ENCODE measurements at regions not wholly inside any gene's neighbourhood (a gene's known extent, or its start where the extent isn't known, plus 50 kb on each side); places are given as distances from the start of the nearest gene placed in this dataset.
"Not testable (repeated sequence)": the region's sequence is repeated elsewhere in the genome, so short reads cannot be mapped to it uniquely, and the experiment has no call there.

DNA sequence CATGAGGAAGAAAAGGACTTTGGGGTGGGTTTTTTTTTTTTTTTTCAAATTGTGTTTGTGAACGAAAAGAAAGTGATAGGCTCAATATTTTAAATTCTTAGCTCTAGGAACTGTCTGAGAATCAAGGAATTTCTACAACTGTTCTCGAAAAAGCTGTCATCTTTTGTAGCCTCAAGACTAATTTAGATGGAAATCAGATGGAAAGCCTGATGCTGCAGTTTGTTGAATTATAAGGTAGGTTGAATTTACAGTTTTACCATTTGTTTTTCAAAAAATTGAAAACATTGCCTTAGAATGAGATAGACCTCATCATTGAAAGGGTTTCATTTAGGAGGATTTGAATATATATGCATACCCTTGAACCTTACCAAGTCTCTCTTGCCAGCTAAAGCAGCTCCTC, 109.3 kb upstream of the TRHDE start:
- DNase-seq (ENCODE audit: low spot score), result no peak

DNA sequence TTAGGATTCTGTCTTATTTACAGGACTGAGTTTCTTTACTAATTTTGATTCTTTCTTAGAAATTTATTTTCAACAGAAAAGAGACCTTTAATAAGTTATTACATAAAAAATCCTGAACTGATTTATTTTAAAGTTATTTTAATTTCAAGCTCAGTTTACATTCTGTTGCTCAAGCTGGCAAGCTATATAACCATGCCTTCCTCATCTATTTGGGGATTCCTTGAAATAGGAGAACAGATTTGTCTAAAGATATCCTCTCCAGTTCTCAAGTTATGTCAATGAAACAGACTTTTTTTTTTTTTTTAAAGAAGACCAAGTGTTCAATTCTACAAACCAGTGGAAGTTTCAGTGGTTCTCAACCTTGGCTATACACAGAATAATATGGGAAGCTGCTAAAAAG, 103.3 kb upstream of the TRHDE start:
- no peak for DNase-seq (ENCODE audit: low spot score)

DNA sequence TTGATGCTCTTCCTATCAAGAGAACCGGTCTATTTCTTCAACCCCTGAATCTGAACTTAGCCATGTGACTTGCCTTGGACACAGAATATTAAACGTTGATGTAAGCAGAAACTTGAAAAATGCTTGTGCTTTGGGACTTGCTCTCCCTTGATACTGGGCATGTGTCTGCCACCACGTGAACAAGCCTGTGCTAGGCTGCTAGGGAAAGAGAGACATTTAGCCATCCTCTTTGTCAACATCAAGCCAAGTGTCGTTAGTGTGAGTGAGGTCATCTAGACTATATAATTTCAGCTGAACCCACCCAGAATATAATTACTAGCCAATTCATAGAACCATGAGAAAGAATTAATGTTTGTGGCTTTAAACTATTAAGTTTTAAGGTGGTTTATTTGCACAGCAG, 98.2 kb upstream of the TRHDE start:
- no peak for DNase-seq (ENCODE audit: low spot score)

DNA sequence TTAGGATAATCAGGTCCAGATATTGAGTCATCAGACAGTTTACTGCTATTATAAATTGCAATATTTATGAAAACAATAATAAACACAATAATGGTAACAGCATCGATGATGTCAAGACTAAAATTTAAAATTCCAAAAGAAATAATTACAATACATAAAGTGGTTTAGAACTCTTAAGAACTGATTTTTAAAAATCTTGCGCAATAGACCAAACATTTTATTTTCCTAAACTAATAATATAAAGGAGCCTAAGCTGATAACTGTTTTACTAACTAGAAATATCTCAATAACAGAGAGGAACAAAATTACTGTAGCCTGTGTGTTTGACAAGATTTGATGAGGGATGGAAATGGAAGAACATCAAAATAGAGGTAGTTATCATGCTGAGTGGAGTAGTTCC, 93.9 kb upstream of the TRHDE start:
- DNase-seq (ENCODE audit: low spot score), result no peak

DNA sequence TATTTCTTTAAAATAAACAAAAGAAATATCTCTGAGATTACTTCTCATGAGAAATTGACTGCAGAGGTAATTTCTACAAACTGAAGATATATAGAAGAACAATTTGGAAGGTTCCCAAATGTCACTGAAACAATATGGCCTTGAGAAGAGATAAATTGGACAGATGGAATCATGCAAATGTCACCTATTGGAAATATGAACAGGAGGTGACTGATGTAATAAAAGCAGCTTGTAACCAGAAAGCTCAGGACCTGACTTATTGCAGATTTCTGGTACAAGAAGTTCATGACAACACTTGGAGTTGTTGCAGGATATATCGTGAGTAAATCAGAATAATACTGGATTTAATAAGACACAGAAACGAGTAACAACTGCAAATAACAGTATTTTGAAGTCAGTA, 93.3 kb upstream of the TRHDE start:
- no peak for DNase-seq (ENCODE audit: low spot score)

DNA sequence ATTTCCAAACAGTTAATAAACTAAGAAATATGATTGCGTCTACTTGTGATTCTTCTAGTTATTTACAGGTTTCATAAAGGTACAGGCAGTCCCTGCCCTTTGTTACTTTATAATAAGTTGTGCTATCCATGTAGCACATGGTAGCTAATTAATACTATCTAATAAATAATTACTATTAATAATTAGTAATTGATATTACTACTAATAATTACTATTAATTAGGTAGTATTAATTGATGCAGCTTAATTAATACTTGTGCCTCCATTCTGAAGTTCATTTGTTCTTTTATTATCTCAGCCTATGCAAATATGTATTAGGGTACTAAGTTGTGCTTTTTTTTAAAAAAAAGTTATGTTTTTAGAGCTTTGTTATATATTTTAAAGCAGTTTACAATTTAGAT, 92.3 kb upstream of the TRHDE start:
- DNase-seq (ENCODE audit: low spot score), result no peak

DNA sequence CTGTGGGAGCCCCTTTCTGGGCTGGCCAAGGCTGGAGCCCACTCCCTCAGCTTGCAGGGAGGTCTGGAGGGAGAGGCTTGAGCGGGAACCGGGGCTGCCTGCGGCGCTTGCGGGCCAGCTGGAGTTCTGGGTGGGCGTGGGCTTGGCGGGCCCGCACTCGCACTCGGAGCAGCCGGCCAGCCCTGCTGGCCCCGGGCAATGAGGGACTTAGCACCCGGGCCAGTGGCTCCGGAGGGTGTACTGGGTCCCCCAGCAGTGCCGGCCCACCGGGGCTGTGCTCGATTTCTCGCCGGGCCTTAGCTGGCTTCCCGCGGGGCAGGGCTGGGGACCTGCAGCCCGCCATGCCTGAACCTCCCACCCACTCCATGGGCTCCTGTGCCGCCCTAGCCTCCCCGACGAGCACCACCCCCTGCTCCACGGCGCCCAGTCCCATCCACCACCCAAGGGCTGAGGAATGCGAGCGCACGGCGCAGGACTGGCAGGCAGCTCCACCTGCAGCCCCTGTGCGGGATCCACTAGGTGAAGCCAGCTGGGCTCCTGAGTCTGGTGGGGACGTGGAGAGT, 87.1 kb upstream of the TRHDE start:
- DNase-seq (ENCODE audit: low spot score), result not testable (repeated sequence)

DNA sequence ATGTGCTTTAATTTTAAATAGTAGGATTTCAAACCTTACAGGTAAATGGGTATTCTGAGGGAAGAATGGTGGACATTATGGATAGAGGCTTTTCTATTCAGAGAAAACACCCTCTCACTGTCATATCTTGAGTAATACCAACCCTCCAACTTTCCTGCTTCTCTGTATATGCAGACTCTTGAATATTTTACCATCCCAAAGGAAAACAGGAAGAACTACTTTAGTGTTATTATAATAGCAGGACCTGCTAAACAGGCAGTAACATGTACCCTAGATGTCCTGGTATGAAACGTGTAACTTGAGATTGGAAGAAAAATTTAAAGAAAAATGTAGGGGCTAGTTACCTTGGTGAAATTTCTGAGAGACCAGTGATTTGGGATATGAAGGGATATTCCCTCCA, 82.9 kb upstream of the TRHDE start:
- no peak for DNase-seq (ENCODE audit: low spot score)

DNA sequence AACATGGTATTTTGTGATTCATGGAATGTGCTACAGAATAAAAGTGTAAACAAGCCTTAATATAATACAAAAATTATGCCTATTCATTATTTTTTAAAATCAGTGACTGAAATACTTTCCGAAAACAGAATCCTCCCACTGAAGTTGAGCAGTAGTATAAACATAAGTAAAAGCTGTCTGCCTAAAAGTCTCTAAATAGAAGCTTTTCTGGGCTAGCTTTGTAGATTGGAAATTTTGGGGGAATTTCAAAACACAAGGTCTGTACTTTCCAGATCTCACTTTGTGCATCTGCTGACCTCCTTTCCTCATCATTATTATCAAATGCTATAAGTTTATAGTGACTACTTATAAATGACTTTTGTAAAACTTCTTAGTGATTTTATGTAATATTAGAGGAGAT, 80.4 kb upstream of the TRHDE start:
- DNase-seq (ENCODE audit: low spot score), result no peak

DNA sequence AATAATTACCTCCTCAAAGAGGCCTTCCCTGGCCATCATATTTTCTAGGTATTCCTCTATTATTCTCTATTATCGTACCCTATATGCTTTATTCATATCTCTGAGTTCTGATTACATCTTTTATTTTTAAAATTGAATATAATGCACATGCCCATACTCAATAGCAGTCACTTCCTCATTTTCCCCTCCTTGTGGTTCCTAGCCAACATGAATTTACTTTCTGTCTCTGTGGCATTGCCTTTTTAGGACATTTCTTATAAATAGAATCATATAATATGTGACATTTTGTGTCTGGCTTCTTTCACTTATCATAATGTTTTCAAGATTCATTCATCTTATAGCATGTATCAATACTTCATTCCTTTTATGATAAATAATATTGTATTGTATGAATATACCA, 74.4 kb upstream of the TRHDE start:
- DNase-seq (ENCODE audit: low spot score), result no peak

DNA sequence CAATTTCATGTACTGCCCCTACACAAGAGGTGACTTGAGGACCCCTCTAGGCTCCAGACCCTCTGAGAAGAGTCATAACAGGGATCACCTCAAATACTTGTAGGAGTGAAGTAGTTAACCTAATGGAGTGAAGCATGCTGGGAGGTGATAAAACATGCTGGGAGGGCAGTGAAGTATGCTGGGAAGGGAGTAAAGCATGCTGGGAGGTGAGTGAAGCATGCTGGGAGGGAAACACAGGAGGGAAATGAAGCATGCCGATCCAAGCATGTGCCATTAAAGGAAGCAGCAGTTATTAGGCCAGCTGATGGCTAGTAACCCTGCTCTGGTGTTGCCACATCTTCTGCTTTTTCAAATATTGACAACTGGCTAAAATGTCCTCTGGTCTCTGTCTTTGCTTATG, 70.7 kb upstream of the TRHDE start:
- DNase-seq (ENCODE audit: low spot score), result no peak

DNA sequence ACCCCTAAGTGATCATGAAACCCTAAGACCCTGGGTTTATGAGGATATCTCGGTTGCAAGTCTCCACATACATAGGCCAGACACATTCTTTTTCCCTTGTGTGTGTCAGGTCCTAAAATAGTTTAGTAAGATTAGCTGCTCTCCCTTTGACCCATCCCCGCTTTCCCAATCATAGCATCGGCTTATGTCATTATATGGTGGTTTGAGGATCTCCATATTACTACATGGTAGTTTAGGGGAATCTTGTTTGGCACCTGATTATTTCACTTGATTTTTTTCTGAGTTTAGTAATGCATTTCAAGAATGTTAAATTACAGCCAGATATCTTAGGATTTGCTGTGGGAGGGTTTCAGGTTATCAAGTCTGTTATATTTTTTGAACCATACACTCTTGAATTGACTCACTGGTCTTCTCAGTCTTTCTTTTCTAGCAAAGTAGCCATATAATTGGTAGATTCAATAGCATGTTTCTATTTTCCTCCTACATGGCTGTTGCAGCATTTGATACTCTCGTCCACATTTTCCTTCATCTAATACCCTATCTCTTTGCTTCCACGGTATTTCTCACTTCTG, 68.3 kb upstream of the TRHDE start:
- DNase-seq (ENCODE audit: low spot score), result no peak

DNA sequence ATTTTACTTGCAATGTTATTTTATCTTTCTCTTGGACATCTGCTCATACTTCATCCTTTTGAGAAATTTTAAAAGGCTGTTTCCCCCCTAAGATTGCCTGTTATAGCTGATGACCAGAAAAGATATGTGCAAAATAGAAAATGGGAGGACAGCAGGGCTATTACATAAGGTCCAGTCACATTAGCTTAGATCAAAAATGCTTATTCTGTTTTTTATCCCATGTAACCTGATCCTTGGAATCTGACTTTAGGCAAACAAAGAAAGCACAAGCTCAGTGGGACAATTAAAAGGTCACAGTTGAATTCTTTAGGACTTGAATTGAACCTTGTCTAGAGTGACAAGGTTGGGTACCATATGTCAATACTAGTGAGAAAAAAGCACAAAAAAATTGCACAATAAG, 65.1 kb upstream of the TRHDE start:
- no peak for DNase-seq (ENCODE audit: low spot score)

DNA sequence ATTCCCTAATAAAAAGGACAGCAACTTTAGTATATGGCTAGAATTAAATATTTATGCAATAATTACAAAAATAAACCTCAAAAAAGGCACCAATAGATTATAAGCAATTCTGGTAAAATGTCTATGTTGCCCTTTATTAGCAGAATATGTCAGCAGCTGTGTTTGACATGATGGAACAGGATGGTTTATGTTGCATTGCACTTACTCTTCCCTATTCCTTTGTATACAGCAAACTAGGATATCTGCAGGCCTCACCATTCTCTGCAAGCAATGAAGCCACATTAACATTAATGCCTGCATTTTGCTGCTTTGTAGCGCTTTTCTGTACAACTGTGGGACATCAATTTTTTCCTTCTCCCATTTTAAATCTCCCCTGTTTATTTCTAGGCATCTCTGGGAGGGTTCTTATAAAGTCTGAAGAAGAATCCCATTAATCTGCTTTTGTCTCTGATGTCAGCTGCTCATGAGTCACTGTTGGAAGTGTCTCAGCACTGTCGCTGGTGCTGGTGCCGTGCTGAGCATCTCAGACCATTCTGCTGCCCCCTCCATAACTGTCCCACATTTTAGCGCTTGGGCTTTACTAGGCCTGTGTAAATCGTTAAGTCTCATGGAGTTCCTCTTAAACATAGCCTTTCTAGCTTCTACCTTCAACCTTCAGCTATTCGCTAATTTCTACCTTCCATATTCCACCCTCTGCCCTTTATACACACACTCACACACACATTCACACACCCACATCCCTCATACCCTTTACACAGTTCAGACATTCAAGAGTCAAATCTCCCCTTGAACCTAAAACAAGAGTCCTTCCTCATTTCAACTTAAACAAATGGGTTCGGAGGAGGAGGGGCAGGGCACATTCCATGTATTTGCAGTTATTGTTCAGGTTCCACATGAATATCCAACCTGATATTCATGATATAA, 64.4 kb upstream of the TRHDE start:
- no peak for DNase-seq (ENCODE audit: low spot score)

DNA sequence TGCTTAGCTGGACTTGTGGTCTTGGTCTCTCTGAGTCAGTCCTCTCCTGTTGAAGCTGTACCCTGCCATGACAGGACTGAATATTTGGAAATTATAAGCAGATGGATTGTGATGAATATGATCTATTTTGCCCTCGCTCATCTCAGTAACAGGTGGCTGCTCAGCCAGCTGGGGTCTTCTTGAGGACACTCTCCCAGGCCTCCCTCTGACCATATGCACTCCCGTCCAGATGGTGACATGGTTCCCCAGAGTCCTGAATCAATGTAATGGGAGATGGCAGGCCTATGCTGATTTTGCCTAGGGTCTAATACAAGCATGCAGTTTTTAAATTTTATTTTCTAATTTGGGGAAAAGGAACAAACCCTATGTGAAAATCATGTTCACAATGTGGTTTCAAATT, 63.1 kb upstream of the TRHDE start:
- no peak for DNase-seq (ENCODE audit: low spot score)

DNA sequence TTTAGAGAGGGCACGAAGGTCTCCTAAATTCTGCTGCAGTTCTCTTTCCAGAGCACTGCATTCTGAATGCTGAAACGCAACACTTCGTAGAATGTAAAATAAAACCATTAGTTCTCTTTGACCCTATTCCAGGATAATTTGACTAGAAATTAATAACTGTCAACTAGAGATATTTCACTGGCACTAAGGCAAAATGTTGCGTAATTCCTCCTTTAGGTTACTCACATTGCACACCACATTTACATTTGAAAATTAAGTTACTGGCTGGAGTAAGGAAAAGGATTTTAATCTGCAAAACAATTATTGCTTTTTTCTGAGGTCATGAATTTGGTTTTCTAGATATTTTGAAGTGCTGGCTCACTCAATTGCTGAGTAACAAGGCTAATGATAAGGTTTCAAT, 58.0 kb upstream of the TRHDE start:
- no peak for DNase-seq (ENCODE audit: low spot score)

DNA sequence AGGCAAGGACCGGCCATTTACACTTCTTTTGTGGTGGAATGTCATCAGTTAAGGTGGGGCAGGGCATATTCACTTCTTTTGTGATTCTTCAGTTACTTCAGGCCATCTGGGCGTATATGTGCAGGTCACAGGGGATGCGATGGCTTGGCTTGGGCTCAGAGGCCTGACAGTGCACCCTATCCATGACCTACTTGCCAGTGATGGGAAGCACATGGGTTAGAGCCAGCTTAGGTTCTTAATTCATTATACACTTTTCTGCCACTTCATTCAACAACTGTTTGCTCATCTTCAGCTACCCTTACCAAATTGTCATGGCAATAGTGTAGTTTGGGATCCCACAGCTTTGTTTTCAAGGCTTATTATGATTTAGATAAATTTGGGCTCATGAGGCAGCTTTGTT, 56.9 kb upstream of the TRHDE start:
- not testable (repeated sequence) for DNase-seq (ENCODE audit: low spot score)

DNA sequence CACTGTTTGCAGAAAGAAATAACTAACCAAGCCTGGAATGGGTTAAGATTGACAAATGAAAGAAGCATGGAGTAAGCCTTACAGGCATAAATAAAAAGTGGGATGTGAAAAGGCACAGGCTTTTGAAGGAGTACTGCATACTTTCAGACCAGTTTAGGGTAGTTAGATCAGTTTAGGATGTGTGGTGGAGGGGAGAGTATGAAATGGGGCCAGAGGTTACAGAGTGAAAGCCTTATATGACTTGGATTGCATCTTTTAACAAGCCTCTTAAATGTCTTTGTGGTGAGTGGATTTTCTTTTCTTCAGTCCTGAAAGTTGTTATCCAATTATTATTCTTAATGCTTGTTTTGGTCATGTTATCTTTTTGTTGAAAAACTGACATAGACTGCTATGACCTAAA, 52.2 kb upstream of the TRHDE start:
- no peak for DNase-seq (ENCODE audit: low spot score)
